ENCODE measurements at regions not wholly inside any gene's neighbourhood (a gene's known extent, or its start where the extent isn't known, plus 50 kb on each side); places are given as distances from the start of the nearest gene placed in this dataset.

DNA sequence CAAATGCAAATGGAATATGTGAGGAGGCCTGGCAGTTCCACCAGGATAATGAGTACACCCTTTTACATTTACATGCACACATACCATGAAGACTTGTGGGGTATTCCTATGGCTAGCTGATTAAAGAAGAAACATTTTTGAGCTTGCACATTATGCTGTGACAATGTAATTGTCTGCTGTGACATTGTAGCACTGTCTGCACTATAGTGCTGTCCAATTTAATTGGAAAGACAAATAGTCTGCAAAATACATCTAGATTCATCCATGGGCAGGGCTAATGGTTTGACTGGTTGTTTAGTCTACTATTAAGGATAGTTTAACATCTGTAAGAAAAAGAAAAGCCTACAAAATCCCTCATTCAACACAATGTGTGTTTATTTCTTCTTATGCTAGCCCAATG lies 1005.6 kb upstream of the LRFN5 start:
- TF ChIP-seq POLR2AphosphoS5 (IDR thresholded peaks at IDR 0.05; ENCODE audit: low read depth, low read length) (no peak), TCF7L2 (IDR thresholded peaks at IDR 0.05; ENCODE audit: low read depth, low read length) (no peak)
- TF ChIP-seq, protein P1, sequence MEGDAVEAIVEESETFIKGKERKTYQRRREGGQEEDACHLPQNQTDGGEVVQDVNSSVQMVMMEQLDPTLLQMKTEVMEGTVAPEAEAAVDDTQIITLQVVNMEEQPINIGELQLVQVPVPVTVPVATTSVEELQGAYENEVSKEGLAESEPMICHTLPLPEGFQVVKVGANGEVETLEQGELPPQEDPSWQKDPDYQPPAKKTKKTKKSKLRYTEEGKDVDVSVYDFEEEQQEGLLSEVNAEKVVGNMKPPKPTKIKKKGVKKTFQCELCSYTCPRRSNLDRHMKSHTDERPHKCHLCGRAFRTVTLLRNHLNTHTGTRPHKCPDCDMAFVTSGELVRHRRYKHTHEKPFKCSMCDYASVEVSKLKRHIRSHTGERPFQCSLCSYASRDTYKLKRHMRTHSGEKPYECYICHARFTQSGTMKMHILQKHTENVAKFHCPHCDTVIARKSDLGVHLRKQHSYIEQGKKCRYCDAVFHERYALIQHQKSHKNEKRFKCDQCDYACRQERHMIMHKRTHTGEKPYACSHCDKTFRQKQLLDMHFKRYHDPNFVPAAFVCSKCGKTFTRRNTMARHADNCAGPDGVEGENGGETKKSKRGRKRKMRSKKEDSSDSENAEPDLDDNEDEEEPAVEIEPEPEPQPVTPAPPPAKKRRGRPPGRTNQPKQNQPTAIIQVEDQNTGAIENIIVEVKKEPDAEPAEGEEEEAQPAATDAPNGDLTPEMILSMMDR (IDR thresholded peaks at IDR 0.05) = no peak

All from Panc1 (cell line).